GM12875 (cell line): ENCODE measurements at regions not wholly inside any gene's neighbourhood (a gene's known extent, or its start where the extent isn't known, plus 50 kb on each side); places are given as distances from the start of the nearest gene placed in this dataset.

Experiments
- H3K4me3 ChIP-seq: one replicate; pipeline ENCODE4 v1.5.1; 2011; ENCODE audit warnings: low read depth, low read length, control low read depth
- CTCF ChIP-seq: IDR thresholded peaks from 2 replicates; pipeline ENCODE4 v1.5.1; 2011; ENCODE audit warnings: low read depth, mild to moderate bottlenecking, control low read depth, inconsistent platforms, low read length, moderate library complexity, borderline replicate concordance; ENCODE audit not compliant: insufficient read depth

- no peak overlapping the region for H3K4me3 ChIP-seq
- no peak for TF ChIP-seq CTCF
Observed at GRCh38 chr18:67574749-67575148, 58.2 kb upstream of the DSEL start.

- TF ChIP-seq CTCF: no peak
- no peak overlapping the region for H3K4me3 ChIP-seq
Observed at GRCh38 chr18:67568166-67568565, 51.6 kb upstream of the DSEL start.
